HG03558 (cell line): ENCODE measurements at regions not wholly inside any gene's neighbourhood (a gene's known extent, or its start where the extent isn't known, plus 50 kb on each side); places are given as distances from the start of the nearest gene placed in this dataset.
"Not testable (repeated sequence)": the region's sequence is repeated elsewhere in the genome, so short reads cannot be mapped to it uniquely, and the experiment has no call there.

Experiments
- ATAC-seq: cut with Tn5 transposase; IDR thresholded peaks from one replicate; pipeline ENCODE4 v1.9.1; 2021; ENCODE audit warnings: moderate number of reproducible peaks; ENCODE audit not compliant: unreplicated experiment; ENCODE audit errors: extremely low read depth

DNA sequence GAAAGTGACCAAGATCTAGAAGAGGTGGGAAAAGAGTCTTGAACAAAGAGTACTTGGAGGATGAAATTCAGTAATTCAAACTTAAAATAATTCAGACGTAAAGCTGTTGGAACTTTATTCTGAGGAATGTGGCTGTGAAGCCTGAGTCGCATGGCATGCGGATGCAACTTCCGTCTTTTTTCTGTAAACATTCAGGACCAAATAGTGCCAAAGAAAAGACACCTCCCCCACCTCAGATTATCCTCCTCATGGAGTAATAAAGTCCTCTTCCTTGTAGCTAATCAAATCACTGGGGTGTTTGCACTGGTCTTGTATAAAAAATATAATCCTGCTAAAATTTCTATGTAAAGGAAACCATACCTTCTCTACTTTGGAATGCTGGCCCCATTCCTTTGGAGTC is 790.4 kb downstream of the TSN start:
- no peak for ATAC-seq

DNA sequence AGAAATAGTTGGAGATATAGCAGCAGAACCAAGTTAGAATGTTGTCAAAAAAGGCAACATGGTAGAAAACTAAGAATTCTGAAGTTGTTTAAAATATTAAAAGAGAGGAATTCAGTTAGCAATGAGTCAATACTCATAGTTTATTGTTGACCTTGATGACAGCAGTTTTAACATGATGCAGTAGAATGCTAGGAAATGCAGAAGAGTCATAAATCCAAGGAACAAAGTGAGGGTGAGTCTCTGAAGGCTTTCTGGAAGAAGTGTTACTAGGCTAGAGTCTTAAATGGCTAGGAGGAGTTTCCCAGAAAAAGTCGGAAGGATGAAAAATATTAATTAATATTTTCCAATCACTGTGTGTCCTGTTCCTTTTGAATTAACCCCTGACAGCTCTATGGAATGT is 807.3 kb downstream of the TSN start:
- no peak for ATAC-seq

DNA sequence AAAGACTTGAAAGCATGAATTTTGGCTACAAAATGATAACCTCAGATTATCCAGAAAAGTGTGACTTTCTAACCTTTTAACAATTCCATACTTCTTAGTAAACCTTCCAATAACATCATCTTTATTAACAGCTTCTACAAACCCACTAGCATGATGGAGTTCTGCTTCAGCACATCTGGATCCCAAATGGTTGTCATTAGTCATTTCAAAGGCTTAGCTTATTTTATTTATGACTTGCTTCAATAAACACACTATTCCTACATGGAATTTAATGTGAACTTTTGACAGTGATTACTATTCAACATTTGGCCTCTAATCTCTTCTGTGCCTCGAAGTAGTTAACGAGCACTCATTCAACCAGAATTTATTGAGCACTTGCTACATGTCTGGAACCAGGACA is 808.3 kb downstream of the TSN start:
- no peak for ATAC-seq

GRCh38 chr2:122564843-122565242 is 809.4 kb downstream of the TSN start:
- ATAC-seq = no peak

GRCh38 chr2:122565364-122565763 is 809.9 kb downstream of the TSN start:
- no peak for ATAC-seq

DNA sequence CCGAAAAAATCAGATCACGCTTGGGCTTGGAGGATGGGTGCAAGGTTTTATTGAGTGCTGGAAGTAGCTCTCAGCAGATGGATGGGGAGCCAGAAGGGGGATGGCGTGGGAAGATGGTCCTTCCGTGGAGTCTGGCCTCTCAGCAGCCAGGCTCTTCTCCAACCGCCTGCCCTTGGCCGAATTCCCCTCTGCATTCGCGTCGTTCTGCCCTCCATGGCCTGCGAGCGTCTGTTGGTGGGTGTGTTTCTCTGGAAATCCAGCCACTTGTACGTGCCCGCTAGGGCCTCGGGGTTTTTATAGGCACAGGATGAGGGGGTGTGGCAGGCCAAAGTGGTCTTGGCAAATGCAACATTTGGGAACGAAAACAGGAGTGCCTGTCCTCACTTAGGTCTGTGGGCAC is 815.2 kb downstream of the TSN start:
- no peak for ATAC-seq

DNA sequence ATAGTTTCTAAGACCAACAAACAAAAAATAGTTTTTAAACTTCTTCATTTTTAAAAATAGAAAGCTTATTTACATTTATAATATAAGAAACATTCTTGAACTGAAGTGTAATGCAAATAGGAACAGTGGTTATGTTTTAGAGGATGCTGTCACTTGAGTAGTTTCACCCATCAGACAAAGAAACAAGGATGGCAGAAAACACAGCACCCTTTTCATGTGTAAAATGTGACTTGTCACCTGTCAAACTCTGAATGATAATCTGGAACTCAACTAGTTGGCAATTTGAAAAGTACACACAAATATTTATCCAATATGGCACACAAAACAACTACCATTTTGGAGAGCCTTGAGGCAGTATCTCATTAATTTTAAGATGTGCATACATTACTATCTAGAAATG is 816.0 kb downstream of the TSN start:
- ATAC-seq = not testable (repeated sequence)

DNA sequence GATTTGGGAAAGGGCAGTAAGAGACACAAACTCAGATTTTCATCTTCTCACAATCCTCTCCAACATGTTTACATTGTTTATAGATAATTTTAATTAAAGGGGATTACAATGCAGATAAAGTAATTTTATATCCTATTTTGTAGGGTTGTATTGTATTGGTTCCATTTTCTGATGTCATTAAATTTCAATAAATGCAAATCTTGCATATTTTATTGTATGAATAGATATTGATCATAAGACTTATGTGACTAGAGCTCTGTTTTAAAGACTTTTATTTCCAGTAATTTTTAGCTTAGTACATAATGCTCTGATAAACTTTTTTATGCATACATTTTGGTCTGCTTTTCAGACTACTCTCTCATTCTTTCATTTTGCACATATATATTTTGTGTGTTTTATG is 819.6 kb downstream of the TSN start:
- ATAC-seq = no peak

- ATAC-seq = no peak
Observed at GRCh38 chr2:122583159-122583917, 827.9 kb downstream of the TSN start.

DNA sequence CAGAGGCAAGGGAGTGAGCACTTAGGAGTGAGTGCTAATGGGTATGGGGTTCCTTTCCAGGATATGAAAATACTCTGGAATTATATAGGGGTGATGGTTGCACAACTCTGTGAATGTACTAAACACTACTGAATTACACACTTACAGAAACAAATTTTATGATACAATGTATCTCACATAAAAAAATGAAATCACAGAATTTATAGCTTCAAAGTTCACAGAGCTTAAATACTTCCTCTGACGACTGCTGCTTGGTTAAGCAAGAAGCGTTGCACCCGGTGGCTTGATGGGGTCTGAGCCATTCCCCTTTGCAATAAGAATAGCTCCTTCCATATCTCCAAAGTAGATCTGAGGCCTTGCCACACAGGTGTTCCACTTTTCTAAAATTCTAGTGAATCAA is 835.1 kb downstream of the TSN start:
- no peak for ATAC-seq

GRCh38 chr2:122595065-122595464 is 839.6 kb downstream of the TSN start:
- ATAC-seq = no peak

GRCh38 chr2:122596598-122596997 is 841.1 kb downstream of the TSN start:
- ATAC-seq = no peak

DNA sequence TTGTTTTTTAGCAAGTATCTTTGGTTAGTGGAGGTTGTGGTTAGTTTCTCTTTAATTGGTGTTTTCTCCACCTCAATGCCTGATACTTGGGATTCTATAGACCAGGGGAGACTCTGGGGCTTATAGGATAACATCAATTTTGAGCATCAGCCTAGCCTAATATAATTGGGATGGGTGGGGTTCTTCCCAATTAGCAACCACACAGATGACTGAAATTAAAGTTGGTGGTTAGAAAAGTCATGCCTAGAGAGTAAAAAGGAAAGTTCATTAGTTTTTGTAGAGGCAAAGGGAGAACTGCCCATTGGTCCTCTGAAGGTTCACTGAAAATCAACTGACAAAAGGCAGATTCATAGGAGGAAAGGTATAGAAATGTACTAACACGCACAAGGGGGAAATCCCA is 843.3 kb downstream of the TSN start:
- ATAC-seq = no peak

DNA sequence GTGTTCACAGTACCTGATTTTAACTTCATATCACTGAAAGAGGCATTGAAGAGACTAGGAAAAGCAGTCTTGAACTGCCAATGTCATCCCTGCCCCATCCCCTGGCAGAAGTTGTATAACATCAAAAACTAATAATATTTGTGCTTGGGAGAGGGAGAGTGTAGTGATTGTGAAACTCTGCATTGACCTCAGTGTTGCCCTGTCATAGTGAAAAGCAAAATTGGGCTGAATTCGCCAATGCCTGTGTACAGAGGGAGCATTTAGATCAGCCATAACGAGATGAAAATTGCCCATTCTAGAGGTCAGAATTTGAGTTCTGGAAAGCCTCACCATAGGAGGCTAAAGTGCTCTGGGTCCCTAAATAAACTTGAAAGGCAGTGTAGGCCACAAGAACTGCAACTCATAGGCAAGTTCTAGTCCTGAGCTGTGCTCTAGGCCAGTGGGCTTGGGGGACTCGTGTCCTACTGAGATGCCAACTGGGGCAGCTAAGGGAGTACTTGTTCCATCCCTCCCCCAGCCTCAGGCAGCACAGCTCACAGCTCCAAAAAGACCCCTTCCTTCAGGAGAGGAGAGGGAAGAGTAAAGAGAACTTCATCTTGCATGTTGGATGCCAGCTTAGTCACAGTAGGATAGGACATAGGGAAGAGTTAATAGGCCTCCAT is 855.6 kb downstream of the TSN start:
- ATAC-seq = no peak

GRCh38 chr2:122622934-122623333 is 867.5 kb downstream of the TSN start:
- no peak for ATAC-seq

DNA sequence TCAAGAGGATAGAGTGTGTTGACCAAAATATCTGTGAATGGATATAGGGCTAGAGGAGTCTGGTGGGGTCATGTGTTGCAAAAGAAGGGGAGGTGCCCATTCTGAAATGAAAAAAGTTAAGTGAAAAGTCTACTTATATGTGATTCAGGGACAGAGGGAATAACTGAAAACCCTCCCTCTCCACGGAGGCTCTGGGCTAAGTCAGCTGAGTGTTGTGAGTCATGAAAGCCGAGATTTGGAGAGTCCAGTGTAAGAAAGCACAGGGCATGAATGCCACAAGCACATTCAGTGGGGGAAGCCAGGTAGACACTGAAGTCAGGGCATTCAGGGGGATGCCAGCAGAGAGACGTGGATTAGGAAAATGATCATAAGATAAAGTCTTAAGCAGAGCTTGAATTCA is 871.9 kb downstream of the TSN start:
- ATAC-seq = no peak

GRCh38 chr2:122634256-122634655 is 878.8 kb downstream of the TSN start:
- ATAC-seq = no peak

GRCh38 chr2:122634920-122635319 is 879.5 kb downstream of the TSN start:
- ATAC-seq = no peak

- ATAC-seq = no peak
Observed at GRCh38 chr2:122635686-122636085, 880.2 kb downstream of the TSN start.

- no peak for ATAC-seq
Observed at GRCh38 chr2:122636097-122636496, 880.6 kb downstream of the TSN start.

- no peak for ATAC-seq
Observed at GRCh38 chr2:122639176-122639575, 883.7 kb downstream of the TSN start.

GRCh38 chr2:122639711-122640110 is 884.3 kb downstream of the TSN start:
- ATAC-seq = no peak
